GM12892 (cell line): ENCODE measurements at regions not wholly inside any gene's neighbourhood (a gene's known extent, or its start where the extent isn't known, plus 50 kb on each side); places are given as distances from the start of the nearest gene placed in this dataset.

Experiments
- DNase-seq: peaks from one replicate; pipeline ENCODE4 v3.0.0; 2011; ENCODE audit not compliant: insufficient read length
- FAIRE-seq: peaks from 2 replicates; lab custom pipeline; 2011; peaks lifted over from hg19 to GRCh38; lab: Jason Lieb, UNC
- POLR2A ChIP-seq: IDR thresholded peaks from 2 replicates; pipeline ENCODE4 v1.6.1; 2011; ENCODE audit warnings: low read depth, low read length, control low read depth
- POLR2AphosphoS5 ChIP-seq: IDR thresholded peaks from 2 replicates; pipeline ENCODE4 v1.6.1; 2011; ENCODE audit warnings: low read depth, low read length, control low read depth
- TAF1 ChIP-seq: IDR thresholded peaks from 2 replicates; pipeline ENCODE4 v1.6.1; 2011; ENCODE audit warnings: low read depth, mild to moderate bottlenecking, control low read depth, low read length, borderline replicate concordance

GRCh38 chr11:21865541-21865940 lies 327.3 kb upstream of the ANO5 start:
- TF ChIP-seq POLR2AphosphoS5 (no peak), POLR2A (no peak), TAF1 (no peak)

GRCh38 chr11:21866781-21867180 lies 326.1 kb upstream of the ANO5 start:
- TF ChIP-seq POLR2AphosphoS5, result no peak
- TF ChIP-seq TAF1, result no peak
- TF ChIP-seq POLR2A, result no peak
- FAIRE-seq (no peak), DNase-seq (no peak)

More at GRCh38 chr11:21865541-21865940, 327.3 kb upstream of the ANO5 start:
- no peak for FAIRE-seq
- no peak for DNase-seq

- no peak for FAIRE-seq
- DNase-seq, result no peak
- TF ChIP-seq TAF1 (no peak), POLR2A (no peak), POLR2AphosphoS5 (no peak)
Observed at GRCh38 chr11:21877151-21877550, 315.7 kb upstream of the ANO5 start.

DNA sequence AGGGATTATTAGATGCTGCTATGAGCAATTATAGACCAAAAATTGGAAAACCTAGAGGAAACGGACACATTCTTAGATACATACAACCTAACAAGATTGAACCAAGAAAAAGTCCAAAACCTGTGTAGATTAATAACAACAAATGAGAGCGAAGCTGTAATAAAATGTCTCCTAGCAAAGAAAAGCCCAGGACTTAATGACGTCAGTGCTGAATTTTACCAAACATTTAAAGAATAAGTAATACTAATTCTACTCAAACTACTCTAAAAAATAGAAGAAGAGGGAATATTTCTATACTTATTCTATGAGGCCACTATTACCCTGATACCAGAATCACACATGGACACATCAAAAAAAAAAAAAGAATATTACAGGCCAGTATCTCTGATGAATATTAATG lies 309.5 kb upstream of the ANO5 start:
- TF ChIP-seq POLR2AphosphoS5 (no peak), POLR2A (no peak), TAF1 (no peak)
- FAIRE-seq, result no peak

DNA sequence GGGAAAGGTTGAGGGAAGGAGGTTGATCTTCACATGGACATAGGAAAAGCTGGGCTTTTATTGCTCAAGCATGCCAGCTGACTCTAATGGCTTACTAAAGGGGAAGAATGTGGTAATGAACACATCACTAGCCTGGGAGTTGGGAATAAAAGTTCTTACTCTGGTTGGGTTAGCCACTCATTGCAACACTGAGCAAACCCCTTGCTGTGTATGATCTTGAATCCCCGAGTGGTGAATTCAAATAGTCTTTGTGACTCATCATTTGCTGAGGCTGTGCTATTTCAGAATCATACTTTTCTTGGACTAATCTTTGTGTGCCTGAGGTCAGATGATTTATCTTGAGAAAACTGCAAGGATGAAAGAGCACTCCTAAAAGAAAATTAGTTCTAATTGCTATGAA lies 304.1 kb upstream of the ANO5 start:
- FAIRE-seq (no peak), DNase-seq (no peak)
- no peak for TF ChIP-seq POLR2A
- TF ChIP-seq POLR2AphosphoS5, result no peak
- TF ChIP-seq TAF1, result no peak

More for the DNA sequence above, 309.5 kb upstream of the ANO5 start:
- no peak for DNase-seq

- DNase-seq, result no peak
- FAIRE-seq, result no peak
- TF ChIP-seq POLR2A, result no peak
- TF ChIP-seq POLR2AphosphoS5, result no peak
- no peak for TF ChIP-seq TAF1
Observed at GRCh38 chr11:21892736-21893564, 299.9 kb upstream of the ANO5 start.

GRCh38 chr11:21893565-21893867 lies 299.4 kb upstream of the ANO5 start:
- TF ChIP-seq POLR2AphosphoS5 (no peak), POLR2A (no peak), TAF1 (no peak)
- no peak for DNase-seq
- FAIRE-seq, result no peak

DNA sequence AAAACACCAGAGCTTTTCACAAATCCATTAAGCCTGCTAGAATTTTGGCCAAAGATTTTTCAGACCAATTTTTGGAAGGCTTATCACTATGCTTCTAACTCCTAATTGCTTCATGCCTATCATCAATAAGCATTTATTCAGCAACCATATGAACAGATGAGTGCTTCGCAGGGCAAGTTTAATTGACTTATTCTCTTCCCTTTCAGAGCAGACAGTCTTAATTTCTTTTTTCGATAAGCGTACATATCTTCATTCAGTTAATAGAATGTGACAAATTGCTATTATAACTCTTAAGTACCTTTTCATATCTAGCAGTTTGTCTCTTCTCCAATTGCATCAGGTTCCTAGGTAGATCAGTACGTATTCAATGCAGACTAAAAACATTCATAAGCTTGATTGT lies 298.4 kb upstream of the ANO5 start:
- no peak for DNase-seq
- FAIRE-seq, result no peak
- TF ChIP-seq POLR2A, result no peak
- no peak for TF ChIP-seq POLR2AphosphoS5
- no peak for TF ChIP-seq TAF1

GRCh38 chr11:21895686-21896085 lies 297.2 kb upstream of the ANO5 start:
- TF ChIP-seq POLR2AphosphoS5, result no peak
- no peak for TF ChIP-seq POLR2A
- no peak for FAIRE-seq

DNA sequence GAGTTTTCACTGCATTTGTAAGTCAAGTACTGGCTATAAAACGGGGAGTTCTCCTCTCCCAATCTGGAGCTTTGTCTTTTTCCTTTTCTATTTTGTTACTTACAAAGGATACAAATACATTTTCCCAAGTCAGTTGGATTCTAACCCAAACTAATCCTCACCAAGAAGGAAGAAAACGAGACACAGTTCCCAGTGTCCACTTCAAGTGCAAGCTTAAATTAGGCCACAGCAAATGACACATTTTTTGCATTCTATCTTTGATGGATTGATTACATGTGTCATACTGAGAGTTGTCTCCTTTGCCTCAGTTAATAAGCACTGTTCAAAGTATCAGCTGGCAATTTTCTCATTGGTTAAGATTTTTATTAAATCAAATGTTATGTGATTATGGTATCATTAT lies 296.7 kb upstream of the ANO5 start:
- FAIRE-seq (no peak), DNase-seq (no peak)
- TF ChIP-seq POLR2AphosphoS5 (no peak), POLR2A (no peak), TAF1 (no peak)

More at GRCh38 chr11:21895686-21896085, 297.2 kb upstream of the ANO5 start:
- DNase-seq, result no peak

DNA sequence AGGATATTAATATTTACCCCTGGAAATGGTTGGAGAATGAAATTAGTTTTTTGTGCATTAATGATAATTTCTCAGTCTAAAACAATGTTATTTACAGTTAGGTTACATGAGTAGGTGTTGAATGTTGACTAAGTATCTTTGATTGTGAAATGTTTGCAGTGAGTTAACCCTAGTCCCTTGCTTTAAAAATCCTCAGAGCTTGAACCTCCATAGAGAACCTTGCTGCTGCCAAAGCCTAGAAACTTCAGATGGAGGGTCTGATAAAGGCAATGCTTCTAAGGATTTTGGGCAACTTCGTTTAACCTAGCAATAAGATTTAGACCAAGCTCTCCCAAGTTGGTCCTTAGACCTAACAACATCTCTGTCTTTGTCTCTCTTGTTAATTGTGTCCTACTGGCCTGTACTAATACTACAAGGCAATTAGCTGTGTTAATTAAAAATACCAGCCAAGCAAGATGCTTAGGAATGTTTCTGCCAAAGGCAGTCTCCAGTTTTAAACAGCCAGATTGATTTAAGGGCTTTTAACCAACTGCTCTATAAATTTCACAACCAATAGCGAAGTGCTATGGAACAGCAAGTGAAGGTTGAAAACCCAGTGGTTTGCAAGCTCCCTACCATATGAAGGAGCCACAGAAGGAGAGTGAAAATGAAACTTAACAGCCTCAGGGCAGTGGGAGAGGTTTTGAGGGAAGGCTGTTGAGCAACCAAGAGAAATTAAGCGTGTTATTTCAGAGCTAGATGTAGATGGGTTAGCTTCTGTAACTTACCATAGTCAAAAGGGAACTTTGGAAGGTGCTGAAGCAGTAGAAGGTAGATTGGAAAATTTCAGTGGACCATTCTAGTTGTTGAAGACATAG lies 295.9 kb upstream of the ANO5 start:
- DNase-seq (no peak), FAIRE-seq (no peak)
- no peak for TF ChIP-seq TAF1
- TF ChIP-seq POLR2AphosphoS5, result no peak
- TF ChIP-seq POLR2A, result no peak
